Natural killer cell (primary cell): ENCODE measurements at regions not wholly inside any gene's neighbourhood (a gene's known extent, or its start where the extent isn't known, plus 50 kb on each side); places are given as distances from the start of the nearest gene placed in this dataset.
"Not testable (repeated sequence)": the region's sequence is repeated elsewhere in the genome, so short reads cannot be mapped to it uniquely, and the experiment has no call there.

Experiments
- ATAC-seq, 3 donors: fragments of 150-1000 bp in 2 of 3; fragments of 200-7000 bp in 1 of 3; cut with Tn5 transposase; 1 replicate in 1 of 3; 2 replicates in 2 of 3; pipeline ENCODE4 v1.10.0; 2021; ENCODE audit warnings: mild to moderate bottlenecking in 2 of 3, moderate library complexity in 2 of 3
- DNase-seq, 2 donors: peaks; one replicate each; pipeline versions ENCODE4 v3.0.0 to v3.0.0-alpha.2; 2013 to 2021; ENCODE audit warnings: mixed read lengths in 1 of 2
- H3K27ac ChIP-seq: one replicate; pipeline ENCODE4 v1.5.1; 2013; ENCODE audit warnings: mild to moderate bottlenecking, low read length
- H3K27me3 ChIP-seq: one replicate; pipeline ENCODE4 v1.6.1; 2013; ENCODE audit warnings: low read length; ENCODE audit not compliant: control insufficient read depth, insufficient read depth
- H3K36me3 ChIP-seq: one replicate; pipeline ENCODE4 v1.6.1; 2013; ENCODE audit warnings: low read length; ENCODE audit not compliant: control insufficient read depth, insufficient read depth
- H3K4me1 ChIP-seq: one replicate; pipeline ENCODE4 v1.6.1; 2013; ENCODE audit warnings: low read length; ENCODE audit not compliant: control insufficient read depth, insufficient read depth
- H3K4me3 ChIP-seq: one replicate; pipeline ENCODE4 v1.5.1; 2013; ENCODE audit warnings: low read length
- H3K9me3 ChIP-seq: one replicate; pipeline ENCODE4 v1.6.1; 2013; ENCODE audit warnings: low read length; ENCODE audit not compliant: control insufficient read depth, insufficient read depth
- H3K27ac Mint-ChIP-seq, 2 donors: one replicate each; pipeline ENCODE4 v1.8.0; 2022; ENCODE audit warnings: mild to moderate bottlenecking in 2 of 2, mixed read lengths in 2 of 2, moderate library complexity in 1 of 2
- H3K27me3 Mint-ChIP-seq, 2 donors: one replicate each; pipeline ENCODE4 v1.8.0; 2022; ENCODE audit warnings: low read depth in 2 of 2, mixed read lengths in 2 of 2
- H3K36me3 Mint-ChIP-seq: one replicate; pipeline ENCODE4 v1.8.0; 2022; ENCODE audit warnings: mixed read lengths
- H3K4me1 Mint-ChIP-seq, 2 donors: one replicate each; pipeline ENCODE4 v1.8.0; 2022; ENCODE audit warnings: mixed read lengths in 2 of 2
- H3K4me3 Mint-ChIP-seq: one replicate; pipeline ENCODE4 v1.8.0; 2022; ENCODE audit warnings: mild to moderate bottlenecking, moderate library complexity, mixed read lengths
- H3K9me3 Mint-ChIP-seq, 2 donors: one replicate each; pipeline ENCODE4 v1.8.0; 2022; ENCODE audit warnings: mixed read lengths in 2 of 2
- WGBS: methylation state at CpG from one replicate; pipeline ENCODE4 v1.1.7; 2013; ENCODE audit warnings: missing lambda C conversion rate; ENCODE audit not compliant: insufficient coverage; 5-methylcytosine and 5-hydroxymethylcytosine counted together
- intact Hi-C: fragments of 100-400 bp; cut with micrococcal nuclease; formaldehyde crosslinking; loops from one replicate; pipeline ENCODE4 v1.14.2; 2022

- WGBS, result no CpG with 5 or more reads among the region's 7 CpGs
These were observed 182.4 kb downstream of the POTEB start for GRCh38 chr15:21695089-21695488.

GRCh38 chr15:21692471-21693102 lies 184.9 kb downstream of the POTEB start:
- H3K27me3 ChIP-seq, H3K9me3 Mint-ChIP-seq, H3K27me3 Mint-ChIP-seq, H3K4me1 Mint-ChIP-seq, H3K36me3 ChIP-seq, H3K4me1 ChIP-seq, H3K4me3 ChIP-seq, H3K27ac ChIP-seq, H3K4me3 Mint-ChIP-seq, DNase-seq, intact Hi-C loops, H3K36me3 Mint-ChIP-seq, H3K27ac Mint-ChIP-seq, H3K9me3 ChIP-seq: not testable (repeated sequence)
- ATAC-seq, result peak in 2 of 3 donors; percentile 43 to 61
- WGBS, result no CpG with 5 or more reads among the region's 4 CpGs

More at GRCh38 chr15:21695089-21695488, 182.4 kb downstream of the POTEB start:
- H3K4me1 ChIP-seq, H3K27me3 ChIP-seq, H3K27ac ChIP-seq, H3K4me3 Mint-ChIP-seq, H3K4me1 Mint-ChIP-seq, intact Hi-C loops, H3K27ac Mint-ChIP-seq, H3K4me3 ChIP-seq, ATAC-seq, H3K36me3 ChIP-seq, H3K36me3 Mint-ChIP-seq, H3K9me3 ChIP-seq, H3K27me3 Mint-ChIP-seq, DNase-seq, H3K9me3 Mint-ChIP-seq: not testable (repeated sequence)

- intact Hi-C loops, H3K36me3 Mint-ChIP-seq, H3K27ac Mint-ChIP-seq, H3K9me3 ChIP-seq, H3K36me3 ChIP-seq, H3K4me1 Mint-ChIP-seq, H3K4me1 ChIP-seq, H3K27me3 Mint-ChIP-seq, H3K9me3 Mint-ChIP-seq, DNase-seq, H3K4me3 Mint-ChIP-seq, H3K27ac ChIP-seq, H3K27me3 ChIP-seq, H3K4me3 ChIP-seq: not testable (repeated sequence)
- ATAC-seq, result peak; percentile 71 to 87 (median 75)
- WGBS, result no CpG with 5 or more reads among the region's 17 CpGs
These were observed 216.6 kb upstream of the POTEB3 start for GRCh38 chr15:21656798-21657397.

- H3K4me3 ChIP-seq, H3K27ac ChIP-seq, H3K27ac Mint-ChIP-seq, H3K27me3 ChIP-seq, H3K4me1 Mint-ChIP-seq, DNase-seq, H3K27me3 Mint-ChIP-seq, H3K36me3 Mint-ChIP-seq, intact Hi-C loops, H3K4me3 Mint-ChIP-seq, H3K4me1 ChIP-seq, H3K9me3 Mint-ChIP-seq, H3K36me3 ChIP-seq, H3K9me3 ChIP-seq: not testable (repeated sequence)
- WGBS, result no CpG with 5 or more reads among the region's 16 CpGs
- ATAC-seq, result peak in 1 of 3 donors; percentile 27
These were observed 215.9 kb upstream of the POTEB3 start for GRCh38 chr15:21656114-21656746.

- H3K36me3 ChIP-seq, ATAC-seq, H3K4me1 ChIP-seq, H3K9me3 Mint-ChIP-seq, H3K27ac ChIP-seq, H3K27me3 ChIP-seq, H3K4me3 ChIP-seq, H3K27ac Mint-ChIP-seq, H3K4me1 Mint-ChIP-seq, H3K36me3 Mint-ChIP-seq, intact Hi-C loops, DNase-seq, H3K4me3 Mint-ChIP-seq, H3K27me3 Mint-ChIP-seq, H3K9me3 ChIP-seq: not testable (repeated sequence)
- no CpG with 5 or more reads among the region's 5 CpGs for WGBS
These were observed 213.4 kb upstream of the POTEB3 start for GRCh38 chr15:21653707-21654106.

- H3K9me3 Mint-ChIP-seq, H3K4me3 ChIP-seq, H3K27ac Mint-ChIP-seq, ATAC-seq, intact Hi-C loops, H3K4me1 ChIP-seq, DNase-seq, H3K27ac ChIP-seq, H3K27me3 ChIP-seq, H3K4me3 Mint-ChIP-seq, H3K27me3 Mint-ChIP-seq, H3K36me3 Mint-ChIP-seq, H3K9me3 ChIP-seq, H3K4me1 Mint-ChIP-seq, H3K36me3 ChIP-seq: not testable (repeated sequence)
- no CpG with 5 or more reads among the region's 2 CpGs for WGBS
These were observed 198.5 kb upstream of the POTEB3 start for GRCh38 chr15:21638770-21639169.

- H3K27ac Mint-ChIP-seq, H3K9me3 Mint-ChIP-seq, H3K4me1 Mint-ChIP-seq, H3K36me3 ChIP-seq, H3K27me3 Mint-ChIP-seq, H3K4me3 Mint-ChIP-seq, ATAC-seq, H3K4me1 ChIP-seq, intact Hi-C loops, H3K4me3 ChIP-seq, H3K9me3 ChIP-seq, H3K27ac ChIP-seq, H3K27me3 ChIP-seq, DNase-seq, H3K36me3 Mint-ChIP-seq: not testable (repeated sequence)
These were observed 186.4 kb upstream of the POTEB3 start for GRCh38 chr15:21626694-21627093.

- H3K4me3 Mint-ChIP-seq, H3K4me3 ChIP-seq, H3K9me3 ChIP-seq, H3K4me1 Mint-ChIP-seq, H3K27me3 ChIP-seq, H3K27me3 Mint-ChIP-seq, H3K36me3 ChIP-seq, H3K4me1 ChIP-seq, H3K36me3 Mint-ChIP-seq, H3K27ac Mint-ChIP-seq, ATAC-seq, intact Hi-C loops, H3K9me3 Mint-ChIP-seq, H3K27ac ChIP-seq, DNase-seq: not testable (repeated sequence)
- no CpG with 5 or more reads among the region's 1 CpG for WGBS
These were observed 168.9 kb upstream of the POTEB3 start for GRCh38 chr15:21609223-21609622.
